GM21576 (cell line): ENCODE measurements at regions not wholly inside any gene's neighbourhood (a gene's known extent, or its start where the extent isn't known, plus 50 kb on each side); places are given as distances from the start of the nearest gene placed in this dataset.

Experiments
- ATAC-seq: cut with Tn5 transposase; IDR thresholded peaks from one replicate; pipeline ENCODE4 v1.9.1; 2021; ENCODE audit warnings: mild to moderate bottlenecking, moderate library complexity; ENCODE audit not compliant: unreplicated experiment

DNA sequence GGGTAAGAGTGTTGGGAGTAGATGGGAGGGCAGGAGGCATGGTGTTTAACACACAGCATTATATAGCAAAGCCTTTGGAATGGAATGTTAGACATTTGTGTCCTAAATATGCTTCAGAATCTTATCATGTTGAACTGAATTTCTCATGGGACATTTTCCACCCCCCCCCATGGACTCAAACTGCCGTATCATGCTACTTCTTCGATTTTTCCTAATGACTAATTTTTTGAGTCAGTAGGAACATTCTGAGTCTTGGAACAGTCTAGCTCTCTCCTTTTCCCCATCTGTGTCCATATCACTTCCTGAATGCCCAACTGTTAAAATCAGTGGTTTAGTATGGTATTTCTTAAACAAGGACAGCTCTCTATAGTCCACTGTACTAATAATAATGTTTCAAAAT is 380.6 kb downstream of the TLE4 start:
- ATAC-seq = no peak

- no peak for ATAC-seq
Measured at GRCh38 chr9:79946712-79947111, 374.9 kb downstream of the TLE4 start.

DNA sequence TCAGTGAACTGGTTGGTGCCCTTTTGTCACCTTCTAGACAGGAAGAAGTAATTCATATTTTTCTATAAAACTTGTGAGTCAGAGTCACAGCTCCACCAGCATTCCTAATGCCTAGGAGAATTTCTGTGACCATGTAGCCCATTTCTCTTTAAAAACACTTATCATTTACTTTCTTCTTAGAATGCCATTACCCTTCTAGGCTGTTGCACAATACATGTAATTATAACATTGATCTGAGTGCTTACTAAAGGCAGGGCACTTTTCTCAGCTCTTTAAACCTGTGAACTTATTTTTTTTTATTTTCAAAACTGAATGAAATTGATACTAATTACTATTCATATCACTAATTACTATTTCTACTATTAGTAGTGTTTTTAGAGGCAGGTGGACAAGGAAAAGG is 373.7 kb downstream of the TLE4 start:
- no peak for ATAC-seq

GRCh38 chr9:79945016-79945415 is 373.3 kb downstream of the TLE4 start:
- ATAC-seq = no peak

DNA sequence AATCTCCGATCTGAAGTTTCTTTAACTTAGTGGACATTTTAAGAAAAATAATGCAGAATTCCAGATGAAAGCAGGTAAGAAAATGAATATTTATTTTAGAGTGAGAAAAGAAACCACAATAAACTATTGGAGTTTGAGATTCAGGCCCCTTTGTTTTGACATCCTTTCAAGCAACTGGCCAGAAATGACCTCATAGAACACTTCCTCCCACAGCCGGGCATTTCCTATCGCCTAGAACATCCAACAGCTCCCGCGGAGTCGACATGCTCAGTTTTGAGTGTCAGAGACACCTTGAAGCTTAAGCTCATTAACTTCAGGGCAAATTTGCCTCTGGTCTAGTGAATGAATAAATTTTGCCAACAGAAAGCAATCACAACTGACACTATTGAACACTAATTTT is 369.2 kb downstream of the TLE4 start:
- no peak for ATAC-seq

- ATAC-seq = no peak
Measured at GRCh38 chr9:79939819-79940218, 368.1 kb downstream of the TLE4 start.

GRCh38 chr9:79936336-79936735 is 364.6 kb downstream of the TLE4 start:
- no peak for ATAC-seq

GRCh38 chr9:79929285-79929684 is 357.5 kb downstream of the TLE4 start:
- no peak for ATAC-seq

- ATAC-seq = no peak
Measured at GRCh38 chr9:79928661-79929223, 357.0 kb downstream of the TLE4 start.

DNA sequence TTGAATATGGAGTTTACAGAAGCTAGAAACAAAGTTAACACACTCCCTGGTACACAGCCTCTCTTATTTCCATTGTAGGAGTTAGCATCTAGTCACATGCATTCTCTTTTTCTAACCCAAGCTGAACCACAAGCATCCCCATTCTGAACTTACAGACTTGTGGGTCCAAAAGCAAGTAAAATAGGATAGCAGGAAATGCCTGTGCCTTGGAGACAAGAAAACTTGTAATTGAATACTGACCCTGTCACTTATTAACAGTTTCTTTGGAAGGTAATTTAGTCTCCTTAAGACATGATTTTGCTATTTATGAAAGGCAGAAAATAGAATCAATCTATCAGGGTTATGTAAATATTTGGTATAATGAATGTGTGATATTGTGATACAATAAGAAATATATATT is 353.6 kb downstream of the TLE4 start:
- no peak for ATAC-seq

- no peak for ATAC-seq
Measured at GRCh38 chr9:79924836-79925235, 353.1 kb downstream of the TLE4 start.

DNA sequence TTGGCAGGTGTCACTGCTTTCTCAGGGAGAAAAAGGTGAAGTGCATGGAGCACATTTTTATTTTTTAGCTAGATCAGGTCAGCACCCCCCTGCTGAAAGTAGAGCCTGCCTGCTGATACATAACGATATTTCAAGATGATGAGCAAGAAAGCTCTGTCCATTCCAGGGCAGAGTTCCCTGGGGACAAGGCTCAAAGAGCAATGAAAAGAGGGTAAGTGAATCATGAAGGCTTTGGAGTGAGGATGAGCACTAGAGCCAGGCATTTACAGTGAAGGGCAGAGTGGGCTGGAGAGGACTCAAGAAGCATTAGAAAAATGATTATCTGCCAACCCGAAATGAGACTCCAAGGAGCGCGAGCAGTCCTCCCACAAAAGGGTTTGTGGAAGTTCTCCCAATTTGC is 345.7 kb downstream of the TLE4 start:
- no peak for ATAC-seq

GRCh38 chr9:79913867-79914266 is 342.1 kb downstream of the TLE4 start:
- no peak for ATAC-seq

- no peak for ATAC-seq
Measured at GRCh38 chr9:79912318-79913070, 340.7 kb downstream of the TLE4 start.

DNA sequence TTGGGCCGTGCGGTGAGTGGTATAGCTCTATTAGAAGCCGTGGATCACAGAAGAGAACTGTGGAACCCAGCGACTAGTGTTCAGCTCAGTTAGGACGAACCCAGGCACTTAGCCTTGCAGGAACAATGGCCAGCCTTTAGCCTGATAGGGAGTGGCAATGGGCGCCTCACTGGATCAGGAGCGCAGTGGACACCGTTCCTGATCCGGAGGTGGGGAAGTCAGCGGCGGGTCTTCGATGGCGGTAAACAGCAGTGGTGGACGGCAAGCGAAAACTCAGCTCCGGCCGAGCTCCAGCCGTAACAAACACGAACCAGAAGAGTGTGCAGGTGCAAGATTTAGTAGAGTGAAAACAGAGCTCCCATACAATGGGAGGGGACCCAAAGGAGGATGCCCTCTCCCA is 340.0 kb downstream of the TLE4 start:
- no peak for ATAC-seq

- no peak for ATAC-seq
Measured at GRCh38 chr9:79902825-79903600, 331.2 kb downstream of the TLE4 start.

GRCh38 chr9:79900754-79901153 is 329.0 kb downstream of the TLE4 start:
- ATAC-seq = no peak

DNA sequence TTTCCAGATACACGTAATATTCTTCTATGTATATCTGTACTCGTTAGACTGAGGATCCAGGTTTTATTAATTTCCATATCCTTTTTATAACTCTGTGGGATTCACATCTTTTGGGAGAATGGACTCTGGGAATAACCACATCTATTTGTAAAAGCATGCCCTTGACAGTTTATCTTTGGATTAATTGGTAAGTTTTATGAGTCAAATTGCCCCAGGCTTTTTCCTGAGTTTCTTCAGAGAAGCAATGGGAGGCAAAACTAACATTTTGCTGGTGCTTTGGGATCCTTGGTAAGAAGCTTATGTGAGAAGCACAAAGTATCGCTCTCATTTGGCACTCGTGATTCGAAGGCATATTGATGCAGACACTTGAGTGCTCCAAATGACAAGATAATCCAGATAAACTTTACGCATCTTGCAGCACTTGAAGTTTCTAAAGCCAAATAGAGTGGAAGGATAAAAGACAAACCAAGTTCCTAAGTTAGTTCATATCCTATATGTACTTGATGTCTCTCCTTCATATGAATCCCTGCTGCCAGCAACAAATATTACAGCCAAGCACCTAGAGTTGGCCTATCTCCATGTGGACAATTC is 324.7 kb downstream of the TLE4 start:
- ATAC-seq = no peak

- ATAC-seq = no peak
Measured at GRCh38 chr9:79895232-79895631, 323.5 kb downstream of the TLE4 start.

GRCh38 chr9:79889369-79889768 is 317.6 kb downstream of the TLE4 start:
- ATAC-seq = no peak

- ATAC-seq = no peak
Measured at GRCh38 chr9:79885093-79885857, 313.5 kb downstream of the TLE4 start.
